ENCODE measurements at regions not wholly inside any gene's neighbourhood (a gene's known extent, or its start where the extent isn't known, plus 50 kb on each side); places are given as distances from the start of the nearest gene placed in this dataset.

- TF ChIP-seq, protein P1, sequence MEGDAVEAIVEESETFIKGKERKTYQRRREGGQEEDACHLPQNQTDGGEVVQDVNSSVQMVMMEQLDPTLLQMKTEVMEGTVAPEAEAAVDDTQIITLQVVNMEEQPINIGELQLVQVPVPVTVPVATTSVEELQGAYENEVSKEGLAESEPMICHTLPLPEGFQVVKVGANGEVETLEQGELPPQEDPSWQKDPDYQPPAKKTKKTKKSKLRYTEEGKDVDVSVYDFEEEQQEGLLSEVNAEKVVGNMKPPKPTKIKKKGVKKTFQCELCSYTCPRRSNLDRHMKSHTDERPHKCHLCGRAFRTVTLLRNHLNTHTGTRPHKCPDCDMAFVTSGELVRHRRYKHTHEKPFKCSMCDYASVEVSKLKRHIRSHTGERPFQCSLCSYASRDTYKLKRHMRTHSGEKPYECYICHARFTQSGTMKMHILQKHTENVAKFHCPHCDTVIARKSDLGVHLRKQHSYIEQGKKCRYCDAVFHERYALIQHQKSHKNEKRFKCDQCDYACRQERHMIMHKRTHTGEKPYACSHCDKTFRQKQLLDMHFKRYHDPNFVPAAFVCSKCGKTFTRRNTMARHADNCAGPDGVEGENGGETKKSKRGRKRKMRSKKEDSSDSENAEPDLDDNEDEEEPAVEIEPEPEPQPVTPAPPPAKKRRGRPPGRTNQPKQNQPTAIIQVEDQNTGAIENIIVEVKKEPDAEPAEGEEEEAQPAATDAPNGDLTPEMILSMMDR (IDR thresholded peaks at IDR 0.05; ENCODE audit: low read depth, low read length, missing input control), result no peak
- TF ChIP-seq RAD21 (IDR thresholded peaks at IDR 0.05) (no peak), YY1 (IDR thresholded peaks at IDR 0.05) (no peak), TAF1 (conservative IDR thresholded peaks at IDR 0.05) (no peak), JUND (IDR thresholded peaks at IDR 0.05) (no peak), ZBTB33 (IDR thresholded peaks at IDR 0.05) (no peak), EGR1 (IDR thresholded peaks at IDR 0.05; ENCODE audit: low read depth in 2 of 2) (no peak), REST (IDR thresholded peaks at IDR 0.05) (no peak), SP1 (IDR thresholded peaks at IDR 0.05) (no peak), FOXA1 (IDR thresholded peaks at IDR 0.05) (no peak), GABPA (IDR thresholded peaks at IDR 0.05 in 1 of 2, conservative IDR thresholded peaks at IDR 0.05 in 1 of 2) (no peak)
- TF ChIP-seq, protein P2, sequence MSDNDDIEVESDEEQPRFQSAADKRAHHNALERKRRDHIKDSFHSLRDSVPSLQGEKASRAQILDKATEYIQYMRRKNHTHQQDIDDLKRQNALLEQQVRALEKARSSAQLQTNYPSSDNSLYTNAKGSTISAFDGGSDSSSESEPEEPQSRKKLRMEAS (IDR thresholded peaks at IDR 0.05), result no peak
- TF ChIP-seq, protein P3, sequence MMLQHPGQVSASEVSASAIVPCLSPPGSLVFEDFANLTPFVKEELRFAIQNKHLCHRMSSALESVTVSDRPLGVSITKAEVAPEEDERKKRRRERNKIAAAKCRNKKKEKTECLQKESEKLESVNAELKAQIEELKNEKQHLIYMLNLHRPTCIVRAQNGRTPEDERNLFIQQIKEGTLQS (IDR thresholded peaks at IDR 0.05), result no peak
These were observed 60.5 kb upstream of the PITX1 start for GRCh38 chr5:135094339-135095051.

Data from liver (tissue), 3 donors.